Activated T-helper 1 cell treated with anti-CD3 and anti-CD28 coated beads, Interleukin-12 subunit alpha, Interleukin-12 subunit beta, Interleukin-2, Interleukin-4 antibody, amounts not matched to agents 30 ng/mL and 10 ng/mL and 1 ng/mL, durations not matched to agents 14 hours and 24 hours and 36 hours (primary cell): ENCODE measurements at regions not wholly inside any gene's neighbourhood (a gene's known extent, or its start where the extent isn't known, plus 50 kb on each side); places are given as distances from the start of the nearest gene placed in this dataset.

Experiments
- DNase-seq: peaks from one replicate; pipeline ENCODE4 v3.0.0; 2021; ENCODE audit warnings: low spot score
- H3K27ac Mint-ChIP-seq: one replicate; pipeline ENCODE4 v1.8.0; 2021; ENCODE audit warnings: mild to moderate bottlenecking, mixed read lengths
- H3K27me3 Mint-ChIP-seq: one replicate; pipeline ENCODE4 v1.8.0; 2022; ENCODE audit warnings: mild to moderate bottlenecking, moderate library complexity, mixed read lengths; ENCODE audit not compliant: insufficient read depth
- H3K36me3 Mint-ChIP-seq: one replicate; pipeline ENCODE4 v1.8.0; 2021; ENCODE audit warnings: low read depth, mixed read lengths
- H3K4me1 Mint-ChIP-seq: one replicate; pipeline ENCODE4 v1.8.0; 2021; ENCODE audit warnings: low read depth, mixed read lengths
- H3K4me3 Mint-ChIP-seq: one replicate; pipeline ENCODE4 v1.8.0; 2021; ENCODE audit warnings: mild to moderate bottlenecking, moderate library complexity, mixed read lengths
- H3K9me3 Mint-ChIP-seq: one replicate; pipeline ENCODE4 v1.8.0; 2021; ENCODE audit warnings: mixed read lengths
- intact Hi-C: fragments of 100-400 bp; cut with micrococcal nuclease; formaldehyde crosslinking; loops from one replicate; pipeline ENCODE4 v1.15.1; 2024

- no peak overlapping the region for H3K27ac Mint-ChIP-seq
- peaks cover 11% of the 10 kb centered on the region for H3K27me3 Mint-ChIP-seq
- DNase-seq, result no peak
- peaks cover 11% of the 10 kb centered on the region for H3K4me1 Mint-ChIP-seq
- H3K9me3 Mint-ChIP-seq, result no peaks in the 10 kb centered on the region
- no peaks in the 10 kb centered on the region for H3K36me3 Mint-ChIP-seq
- no peak overlapping the region for H3K4me3 Mint-ChIP-seq
- intact Hi-C loops, result no loop called here
These were observed 131.8 kb upstream of the TOPAZ1 start for GRCh38 chr3:44109771-44110361.

- Mint-ChIP-seq H3K4me1 (peaks cover 3% of the 10 kb centered on the region), H3K4me3 (no peak overlapping the region), H3K27me3 (peaks cover 11% of the 10 kb centered on the region), H3K9me3 (no peaks in the 10 kb centered on the region), H3K36me3 (no peaks in the 10 kb centered on the region), H3K27ac (no peak overlapping the region)
- no peak for DNase-seq
- intact Hi-C loops, result no loop called here
These were observed 131.0 kb upstream of the TOPAZ1 start for GRCh38 chr3:44110648-44111047.

- intact Hi-C loops, result no loop called here
- peaks cover 15% of the 10 kb centered on the region for H3K27me3 Mint-ChIP-seq
- no peaks in the 10 kb centered on the region for H3K9me3 Mint-ChIP-seq
- H3K36me3 Mint-ChIP-seq, result no peaks in the 10 kb centered on the region
- no peak overlapping the region for H3K4me3 Mint-ChIP-seq
- no peak overlapping the region for H3K27ac Mint-ChIP-seq
- H3K4me1 Mint-ChIP-seq, result no peaks in the 10 kb centered on the region
- DNase-seq, result no peak
These were observed 130.2 kb upstream of the TOPAZ1 start for GRCh38 chr3:44111482-44111881.

- DNase-seq, result no peak
- H3K27me3 Mint-ChIP-seq, result peaks cover 24% of the 10 kb centered on the region
- no peaks in the 10 kb centered on the region for H3K4me1 Mint-ChIP-seq
- no peak overlapping the region for H3K4me3 Mint-ChIP-seq
- no peak overlapping the region for H3K27ac Mint-ChIP-seq
- intact Hi-C loops, result no loop called here
- no peaks in the 10 kb centered on the region for H3K36me3 Mint-ChIP-seq
- H3K9me3 Mint-ChIP-seq, result no peaks in the 10 kb centered on the region
These were observed 127.5 kb upstream of the TOPAZ1 start for GRCh38 chr3:44114142-44114541.

- H3K4me1 Mint-ChIP-seq, result no peaks in the 10 kb centered on the region
- intact Hi-C loops, result no loop called here
- H3K27me3 Mint-ChIP-seq, result peaks cover 27% of the 10 kb centered on the region
- no peak overlapping the region for H3K4me3 Mint-ChIP-seq
- no peak for DNase-seq
- H3K36me3 Mint-ChIP-seq, result no peaks in the 10 kb centered on the region
- no peak overlapping the region for H3K27ac Mint-ChIP-seq
- H3K9me3 Mint-ChIP-seq, result no peaks in the 10 kb centered on the region
These were observed 124.4 kb upstream of the TOPAZ1 start for GRCh38 chr3:44117239-44117638.

GRCh38 chr3:44117736-44118135 lies 124.0 kb upstream of the TOPAZ1 start:
- H3K4me1 Mint-ChIP-seq, result no peaks in the 10 kb centered on the region
- peaks cover 27% of the 10 kb centered on the region for H3K27me3 Mint-ChIP-seq
- no peaks in the 10 kb centered on the region for H3K36me3 Mint-ChIP-seq
- H3K9me3 Mint-ChIP-seq, result no peaks in the 10 kb centered on the region
- no peak overlapping the region for H3K4me3 Mint-ChIP-seq
- intact Hi-C loops, result no loop called here
- H3K27ac Mint-ChIP-seq, result no peak overlapping the region
- no peak for DNase-seq

GRCh38 chr3:44120721-44121582 lies 120.7 kb upstream of the TOPAZ1 start:
- intact Hi-C loops, result no loop called here
- Mint-ChIP-seq H3K4me1 (no peaks in the 10 kb centered on the region), H3K9me3 (no peaks in the 10 kb centered on the region), H3K36me3 (no peaks in the 10 kb centered on the region), H3K27ac (no peak overlapping the region), H3K4me3 (no peak overlapping the region), H3K27me3 (peaks cover 27% of the 10 kb centered on the region)
- DNase-seq, result no peak

GRCh38 chr3:44125246-44125645 lies 116.4 kb upstream of the TOPAZ1 start:
- intact Hi-C loops, result no loop called here
- no peak overlapping the region for H3K27ac Mint-ChIP-seq
- no peaks in the 10 kb centered on the region for H3K9me3 Mint-ChIP-seq
- peaks cover 11% of the 10 kb centered on the region for H3K27me3 Mint-ChIP-seq
- DNase-seq, result no peak
- H3K4me3 Mint-ChIP-seq, result no peak overlapping the region
- H3K4me1 Mint-ChIP-seq, result peaks cover 10% of the 10 kb centered on the region
- H3K36me3 Mint-ChIP-seq, result no peaks in the 10 kb centered on the region

GRCh38 chr3:44125882-44126281 lies 115.8 kb upstream of the TOPAZ1 start:
- H3K9me3 Mint-ChIP-seq, result no peaks in the 10 kb centered on the region
- DNase-seq, result no peak
- H3K36me3 Mint-ChIP-seq, result no peaks in the 10 kb centered on the region
- H3K4me1 Mint-ChIP-seq, result peaks cover 16% of the 10 kb centered on the region
- no peak overlapping the region for H3K27ac Mint-ChIP-seq
- peaks cover 10% of the 10 kb centered on the region for H3K27me3 Mint-ChIP-seq
- intact Hi-C loops, result no loop called here
- H3K4me3 Mint-ChIP-seq, result no peak overlapping the region

GRCh38 chr3:44128057-44128775 lies 113.5 kb upstream of the TOPAZ1 start:
- DNase-seq, result no peak
- peaks cover 5% of the 10 kb centered on the region for H3K27me3 Mint-ChIP-seq
- no peaks in the 10 kb centered on the region for H3K9me3 Mint-ChIP-seq
- H3K27ac Mint-ChIP-seq, result no peak overlapping the region
- H3K4me1 Mint-ChIP-seq, result peaks cover 20% of the 10 kb centered on the region
- no peaks in the 10 kb centered on the region for H3K36me3 Mint-ChIP-seq
- no peak overlapping the region for H3K4me3 Mint-ChIP-seq
- intact Hi-C loops, result no loop called here

GRCh38 chr3:44130249-44130648 lies 111.4 kb upstream of the TOPAZ1 start:
- DNase-seq, result no peak
- intact Hi-C loops, result no loop called here
- H3K27ac Mint-ChIP-seq, result no peak overlapping the region
- no peaks in the 10 kb centered on the region for H3K9me3 Mint-ChIP-seq
- H3K36me3 Mint-ChIP-seq, result no peaks in the 10 kb centered on the region
- peaks cover 5% of the 10 kb centered on the region for H3K27me3 Mint-ChIP-seq
- H3K4me1 Mint-ChIP-seq, result peaks cover 20% of the 10 kb centered on the region
- H3K4me3 Mint-ChIP-seq, result no peak overlapping the region

GRCh38 chr3:44132061-44132460 lies 109.6 kb upstream of the TOPAZ1 start:
- H3K27ac Mint-ChIP-seq, result no peak overlapping the region
- peaks cover 20% of the 10 kb centered on the region for H3K4me1 Mint-ChIP-seq
- no peaks in the 10 kb centered on the region for H3K36me3 Mint-ChIP-seq
- no peak overlapping the region for H3K4me3 Mint-ChIP-seq
- intact Hi-C loops, result no loop called here
- DNase-seq, result no peak
- no peaks in the 10 kb centered on the region for H3K9me3 Mint-ChIP-seq
- peaks cover 4% of the 10 kb centered on the region for H3K27me3 Mint-ChIP-seq

GRCh38 chr3:44132593-44132992 lies 109.1 kb upstream of the TOPAZ1 start:
- intact Hi-C loops, result no loop called here
- Mint-ChIP-seq H3K9me3 (no peaks in the 10 kb centered on the region), H3K4me3 (no peak overlapping the region), H3K36me3 (no peaks in the 10 kb centered on the region), H3K27me3 (peaks cover 4% of the 10 kb centered on the region), H3K27ac (no peak overlapping the region), H3K4me1 (peaks cover 20% of the 10 kb centered on the region)
- no peak for DNase-seq
